ENCODE measurements at regions not wholly inside any gene's neighbourhood (a gene's known extent, or its start where the extent isn't known, plus 50 kb on each side); places are given as distances from the start of the nearest gene placed in this dataset.

DNA sequence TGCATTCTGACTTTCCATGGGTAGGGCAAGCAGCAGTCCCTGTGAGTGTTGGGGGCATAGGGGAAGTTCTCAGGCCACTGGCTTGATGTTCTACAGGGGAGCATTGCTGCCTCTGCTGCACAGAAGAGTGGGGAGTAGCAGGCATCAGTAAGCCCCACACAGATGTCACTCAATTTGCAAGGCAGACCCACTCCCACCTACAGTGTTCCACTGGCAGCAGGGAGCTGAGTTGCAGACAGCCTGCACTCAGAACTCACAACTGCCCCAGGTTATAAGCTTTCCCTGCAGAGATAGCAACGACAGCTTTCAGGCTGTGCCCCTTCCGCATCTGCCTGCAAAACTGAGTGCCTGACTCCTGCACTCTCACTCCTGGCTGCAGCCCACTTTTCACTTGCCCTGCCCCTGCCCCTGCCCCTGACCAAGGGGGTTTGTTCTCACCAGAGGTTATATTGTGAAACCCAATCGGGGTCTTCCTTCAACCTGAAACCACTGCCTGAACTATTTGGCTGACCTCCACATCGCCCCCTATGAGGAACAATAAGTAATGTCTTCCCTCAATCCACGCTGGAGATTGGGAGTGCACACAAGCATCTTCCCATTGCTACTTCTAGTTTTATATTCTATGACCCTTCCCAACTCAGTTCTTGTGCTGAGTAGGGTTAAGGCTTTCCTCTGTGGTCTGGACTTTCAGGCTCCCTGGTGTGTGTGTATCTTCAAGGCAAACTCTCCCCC, 227.4 kb upstream of the CXorf51B start:
- intact Hi-C loops (cut with DNase I) = no loop called here
- Histone ChIP-seq H3K4me3 (no peak overlapping the region), H3K9me3 (replicated peaks in 1 of 3) (no peaks in the 10 kb centered on the region), H3K4me1 (replicated peaks in 1 of 2) (no peaks in the 10 kb centered on the region), H3K27ac (no peak overlapping the region), H3K27me3 (no peaks in the 10 kb centered on the region), H3K36me3 (replicated peaks in 1 of 2) (no peaks in the 10 kb centered on the region)
- WGBS, 4 donors = 48 to 71% (median 61%) methylated on average over 3 to 5 of the region's 5 CpGs
- no peak for DNase-seq
- no peak for TF ChIP-seq POLR2A (IDR thresholded peaks at IDR 0.05)
- TF ChIP-seq, protein P1, sequence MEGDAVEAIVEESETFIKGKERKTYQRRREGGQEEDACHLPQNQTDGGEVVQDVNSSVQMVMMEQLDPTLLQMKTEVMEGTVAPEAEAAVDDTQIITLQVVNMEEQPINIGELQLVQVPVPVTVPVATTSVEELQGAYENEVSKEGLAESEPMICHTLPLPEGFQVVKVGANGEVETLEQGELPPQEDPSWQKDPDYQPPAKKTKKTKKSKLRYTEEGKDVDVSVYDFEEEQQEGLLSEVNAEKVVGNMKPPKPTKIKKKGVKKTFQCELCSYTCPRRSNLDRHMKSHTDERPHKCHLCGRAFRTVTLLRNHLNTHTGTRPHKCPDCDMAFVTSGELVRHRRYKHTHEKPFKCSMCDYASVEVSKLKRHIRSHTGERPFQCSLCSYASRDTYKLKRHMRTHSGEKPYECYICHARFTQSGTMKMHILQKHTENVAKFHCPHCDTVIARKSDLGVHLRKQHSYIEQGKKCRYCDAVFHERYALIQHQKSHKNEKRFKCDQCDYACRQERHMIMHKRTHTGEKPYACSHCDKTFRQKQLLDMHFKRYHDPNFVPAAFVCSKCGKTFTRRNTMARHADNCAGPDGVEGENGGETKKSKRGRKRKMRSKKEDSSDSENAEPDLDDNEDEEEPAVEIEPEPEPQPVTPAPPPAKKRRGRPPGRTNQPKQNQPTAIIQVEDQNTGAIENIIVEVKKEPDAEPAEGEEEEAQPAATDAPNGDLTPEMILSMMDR (IDR thresholded peaks at IDR 0.05) = no peak

DNA sequence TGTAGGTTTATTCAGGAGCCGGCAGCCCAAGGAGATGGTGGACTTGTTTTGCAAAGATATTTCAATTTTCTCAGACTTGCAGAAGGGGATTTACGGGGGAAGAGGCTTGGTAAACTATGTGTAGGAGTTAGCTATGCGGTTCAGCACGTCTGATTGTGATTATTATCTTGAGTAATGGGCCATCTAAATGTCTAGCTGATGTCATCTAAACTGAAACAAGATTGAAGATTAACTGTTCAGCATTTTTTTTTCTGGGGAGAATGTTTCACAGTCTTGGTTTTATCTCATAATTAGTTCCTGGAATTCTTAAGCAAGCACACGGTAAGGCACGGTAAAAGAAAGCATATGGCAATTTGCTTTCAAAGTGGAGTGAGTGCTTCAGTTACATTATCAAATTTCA, 207.3 kb upstream of the CXorf51B start:
- H3K4me1 ChIP-seq (replicated peaks in 1 of 2) = no peaks in the 10 kb centered on the region
- H3K27ac ChIP-seq = no peak overlapping the region
- no peaks in the 10 kb centered on the region for H3K9me3 ChIP-seq (replicated peaks in 1 of 3)
- WGBS, 4 donors = 39 to 50% (median 44%) methylated on average over 6 of the region's 6 CpGs
- TF ChIP-seq POLR2A (IDR thresholded peaks at IDR 0.05) = no peak
- TF ChIP-seq, protein P1 (IDR thresholded peaks at IDR 0.05) = no peak
- no peak for DNase-seq
- intact Hi-C loops (cut with DNase I) = no loop called here
- no peak overlapping the region for H3K4me3 ChIP-seq
- H3K27me3 ChIP-seq = no peaks in the 10 kb centered on the region
- no peaks in the 10 kb centered on the region for H3K36me3 ChIP-seq (replicated peaks in 1 of 2)

DNA sequence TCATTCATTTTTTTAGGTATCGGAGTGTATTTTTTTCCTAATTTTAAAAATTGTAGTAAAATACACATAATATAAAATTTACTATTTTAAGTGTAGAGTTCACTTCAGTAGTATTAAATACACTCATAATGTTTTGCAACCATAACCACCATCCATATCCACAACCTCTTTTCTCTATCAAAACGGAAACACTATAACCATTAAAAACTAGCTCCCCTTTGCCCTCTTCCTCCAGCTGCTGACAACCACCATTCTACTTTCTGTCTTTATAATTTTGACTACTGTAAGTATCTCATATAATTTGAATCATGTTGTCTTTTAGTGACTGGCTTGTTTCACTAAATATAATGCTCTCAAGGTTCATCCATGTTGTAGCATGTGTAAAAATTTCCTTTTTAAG, 205.4 kb upstream of the CXorf51B start:
- DNase-seq = no peak
- H3K4me3 ChIP-seq = no peak overlapping the region
- no peaks in the 10 kb centered on the region for H3K36me3 ChIP-seq (replicated peaks in 1 of 2)
- H3K27ac ChIP-seq = no peak overlapping the region
- H3K4me1 ChIP-seq (replicated peaks in 1 of 2) = no peaks in the 10 kb centered on the region
- no peaks in the 10 kb centered on the region for H3K9me3 ChIP-seq (replicated peaks in 1 of 3)
- H3K27me3 ChIP-seq = no peaks in the 10 kb centered on the region
- intact Hi-C loops (cut with DNase I) = no loop called here
- TF ChIP-seq POLR2A (IDR thresholded peaks at IDR 0.05) = no peak
- TF ChIP-seq, protein P1 (IDR thresholded peaks at IDR 0.05) = no peak
- WGBS, 4 donors = 70 to 83% (median 76%) methylated on average over 2 of the region's 2 CpGs

DNA sequence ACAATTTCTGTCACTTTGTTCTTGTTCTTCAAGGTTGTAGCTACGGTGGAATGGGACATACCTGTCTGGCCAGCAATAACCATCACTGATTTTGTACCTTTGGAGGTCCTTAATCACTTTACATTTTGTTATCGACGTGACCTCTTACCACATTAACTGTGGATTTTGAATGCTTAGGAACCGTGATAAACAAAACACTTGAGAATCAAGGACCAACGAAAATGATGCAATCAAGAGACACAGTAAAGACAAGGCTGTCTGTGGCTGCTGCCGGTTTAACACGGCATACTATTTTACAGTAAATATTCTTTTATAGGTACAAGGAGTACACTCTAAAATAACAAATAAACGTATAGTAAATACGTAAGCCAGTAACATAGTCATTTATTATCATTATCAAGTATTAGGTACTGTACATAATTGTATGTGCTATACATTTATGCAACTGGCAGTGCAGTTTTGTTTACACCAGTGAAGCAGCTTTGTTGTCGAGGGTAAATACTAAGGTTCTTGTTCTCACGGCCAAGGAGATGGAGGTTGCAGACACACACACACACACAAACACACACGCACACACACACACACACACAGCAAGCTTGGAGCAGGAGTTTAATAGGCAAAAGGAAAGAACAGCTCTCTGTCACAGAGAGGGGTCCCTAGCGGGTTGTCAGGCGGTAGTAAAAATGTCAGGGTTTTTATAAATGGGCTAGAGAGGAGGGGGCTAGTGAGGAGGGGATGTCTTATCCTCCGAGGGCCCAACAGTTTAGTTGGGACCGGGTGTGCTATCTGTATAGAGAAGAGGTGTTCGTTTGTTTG, 194.7 kb upstream of the CXorf51B start:
- DNase-seq = no peak
- WGBS, 4 donors = 53 to 70% (median 60%) methylated on average over 17 of the region's 17 CpGs

More for the DNA sequence above, 194.7 kb upstream of the CXorf51B start:
- no peak overlapping the region for H3K4me3 ChIP-seq
- no peaks in the 10 kb centered on the region for H3K9me3 ChIP-seq (replicated peaks in 1 of 3)
- no peaks in the 10 kb centered on the region for H3K36me3 ChIP-seq (replicated peaks in 1 of 2)
- H3K27me3 ChIP-seq = no peaks in the 10 kb centered on the region
- no peak overlapping the region for H3K27ac ChIP-seq
- intact Hi-C loops (cut with DNase I) = no loop called here
- no peaks in the 10 kb centered on the region for H3K4me1 ChIP-seq (replicated peaks in 1 of 2)
- TF ChIP-seq, protein P1 (IDR thresholded peaks at IDR 0.05) = no peak
- TF ChIP-seq POLR2A (IDR thresholded peaks at IDR 0.05) = no peak
